Activated CD4-positive, alpha-beta T cell treated with anti-CD3 and anti-CD28 coated beads, Interleukin-2, amount 50 U/mL, for 4 hours (primary cell): ENCODE measurements at regions not wholly inside any gene's neighbourhood (a gene's known extent, or its start where the extent isn't known, plus 50 kb on each side); places are given as distances from the start of the nearest gene placed in this dataset.
"Not testable (repeated sequence)": the region's sequence is repeated elsewhere in the genome, so short reads cannot be mapped to it uniquely, and the experiment has no call there.

ENCODE experiments used
- DNase-seq, 2 experiments: peaks; one replicate each; pipeline ENCODE4 v3.0.0-alpha.2; 2020

- no peak for DNase-seq
These were observed 318.9 kb upstream of the IL12A start for GRCh38 chr3:159669766-159670165.

GRCh38 chr3:159672728-159673688, 315.6 kb upstream of the IL12A start:
- DNase-seq, result no peak

GRCh38 chr3:159674583-159674982, 314.1 kb upstream of the IL12A start:
- DNase-seq, result no peak

GRCh38 chr3:159675285-159675684, 313.4 kb upstream of the IL12A start:
- DNase-seq, result no peak

- DNase-seq, result no peak
These were observed 308.7 kb upstream of the IL12A start for GRCh38 chr3:159679900-159680299.

GRCh38 chr3:159681717-159682116, 306.9 kb upstream of the IL12A start:
- not testable (repeated sequence) for DNase-seq

GRCh38 chr3:159685801-159686200, 302.8 kb upstream of the IL12A start:
- DNase-seq, result no peak

- DNase-seq, result no peak
These were observed 295.4 kb upstream of the IL12A start for GRCh38 chr3:159693226-159693625.

GRCh38 chr3:159711560-159712333, 276.9 kb upstream of the IL12A start:
- DNase-seq, result no peak

GRCh38 chr3:159721324-159721723, 267.3 kb upstream of the IL12A start:
- no peak for DNase-seq

- DNase-seq, result no peak
These were observed 265.3 kb upstream of the IL12A start for GRCh38 chr3:159723295-159723694.

GRCh38 chr3:159724627-159725026, 264.0 kb upstream of the IL12A start:
- DNase-seq, result no peak

GRCh38 chr3:159726231-159726964, 262.2 kb upstream of the IL12A start:
- no peak for DNase-seq

- DNase-seq, result no peak
These were observed 261.1 kb upstream of the IL12A start for GRCh38 chr3:159727506-159727905.

- DNase-seq, result no peak
These were observed 257.4 kb upstream of the IL12A start for GRCh38 chr3:159731254-159731653.

- DNase-seq, result no peak
These were observed 256.2 kb upstream of the IL12A start for GRCh38 chr3:159732172-159733111.

GRCh38 chr3:159733194-159733860, 255.3 kb upstream of the IL12A start:
- DNase-seq, result no peak

- no peak for DNase-seq
These were observed 254.0 kb upstream of the IL12A start for GRCh38 chr3:159734681-159735080.

- no peak for DNase-seq
These were observed 249.5 kb upstream of the IL12A start for GRCh38 chr3:159739166-159739565.

GRCh38 chr3:159739969-159740368, 248.7 kb upstream of the IL12A start:
- DNase-seq, result no peak

- DNase-seq, result no peak
These were observed 247.4 kb upstream of the IL12A start for GRCh38 chr3:159741281-159741680.
